Kidney epithelial cell (primary cell): ENCODE measurements at regions not wholly inside any gene's neighbourhood (a gene's known extent, or its start where the extent isn't known, plus 50 kb on each side); places are given as distances from the start of the nearest gene placed in this dataset.

ENCODE experiments used
- DNase-seq: peaks from one replicate; pipeline ENCODE4 v3.0.0-alpha.2; 2010; ENCODE audit warnings: low read depth
- H3K27me3 ChIP-seq: 2 replicates; pipeline ENCODE4 v1.6.0; 2011; ENCODE audit warnings: low read length; ENCODE audit not compliant: control insufficient read depth, insufficient read depth
- H3K36me3 ChIP-seq: 2 replicates; pipeline ENCODE4 v1.5.1; 2011; ENCODE audit warnings: low read length; ENCODE audit not compliant: control insufficient read depth, insufficient read depth
- H3K4me3 ChIP-seq: 2 replicates; pipeline ENCODE4 v1.5.1; 2011; ENCODE audit warnings: low read depth, mild to moderate bottlenecking, control low read depth, low read length
- TF ChIP-seq, protein P1 (sequence below): IDR thresholded peaks from 2 replicates; pipeline ENCODE4 v1.5.1; 2011; ENCODE audit warnings: mild to moderate bottlenecking, moderate library complexity, low read length, control low read depth, inconsistent platforms; ENCODE audit not compliant: insufficient read depth, poor library complexity, severe bottlenecking

DNA sequence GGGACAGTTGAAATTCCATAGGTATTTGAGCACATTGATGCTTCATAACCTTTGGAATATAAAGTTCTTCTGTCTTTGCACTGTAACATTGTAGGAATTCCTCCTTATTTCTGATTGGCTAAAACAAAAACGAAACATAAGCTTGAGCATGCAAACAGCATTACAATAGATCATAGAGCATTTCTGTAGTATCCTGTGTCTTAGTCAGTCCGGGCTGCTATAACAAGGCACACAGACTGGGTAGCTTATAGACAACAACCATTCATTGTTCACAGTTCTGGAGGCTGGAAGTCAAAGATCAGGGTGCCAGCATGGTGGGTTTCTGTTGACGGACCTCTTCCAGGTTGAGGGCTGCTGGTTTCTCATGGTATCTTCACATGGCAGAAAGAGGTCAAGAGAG lies 188.7 kb upstream of the SOX21 start:
- Histone ChIP-seq H3K36me3 (no peaks in the 10 kb centered on the region), H3K4me3 (no peak overlapping the region), H3K27me3 (no peaks in the 10 kb centered on the region)
- TF ChIP-seq, protein P1, sequence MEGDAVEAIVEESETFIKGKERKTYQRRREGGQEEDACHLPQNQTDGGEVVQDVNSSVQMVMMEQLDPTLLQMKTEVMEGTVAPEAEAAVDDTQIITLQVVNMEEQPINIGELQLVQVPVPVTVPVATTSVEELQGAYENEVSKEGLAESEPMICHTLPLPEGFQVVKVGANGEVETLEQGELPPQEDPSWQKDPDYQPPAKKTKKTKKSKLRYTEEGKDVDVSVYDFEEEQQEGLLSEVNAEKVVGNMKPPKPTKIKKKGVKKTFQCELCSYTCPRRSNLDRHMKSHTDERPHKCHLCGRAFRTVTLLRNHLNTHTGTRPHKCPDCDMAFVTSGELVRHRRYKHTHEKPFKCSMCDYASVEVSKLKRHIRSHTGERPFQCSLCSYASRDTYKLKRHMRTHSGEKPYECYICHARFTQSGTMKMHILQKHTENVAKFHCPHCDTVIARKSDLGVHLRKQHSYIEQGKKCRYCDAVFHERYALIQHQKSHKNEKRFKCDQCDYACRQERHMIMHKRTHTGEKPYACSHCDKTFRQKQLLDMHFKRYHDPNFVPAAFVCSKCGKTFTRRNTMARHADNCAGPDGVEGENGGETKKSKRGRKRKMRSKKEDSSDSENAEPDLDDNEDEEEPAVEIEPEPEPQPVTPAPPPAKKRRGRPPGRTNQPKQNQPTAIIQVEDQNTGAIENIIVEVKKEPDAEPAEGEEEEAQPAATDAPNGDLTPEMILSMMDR, result no peak
- no peak for DNase-seq

DNA sequence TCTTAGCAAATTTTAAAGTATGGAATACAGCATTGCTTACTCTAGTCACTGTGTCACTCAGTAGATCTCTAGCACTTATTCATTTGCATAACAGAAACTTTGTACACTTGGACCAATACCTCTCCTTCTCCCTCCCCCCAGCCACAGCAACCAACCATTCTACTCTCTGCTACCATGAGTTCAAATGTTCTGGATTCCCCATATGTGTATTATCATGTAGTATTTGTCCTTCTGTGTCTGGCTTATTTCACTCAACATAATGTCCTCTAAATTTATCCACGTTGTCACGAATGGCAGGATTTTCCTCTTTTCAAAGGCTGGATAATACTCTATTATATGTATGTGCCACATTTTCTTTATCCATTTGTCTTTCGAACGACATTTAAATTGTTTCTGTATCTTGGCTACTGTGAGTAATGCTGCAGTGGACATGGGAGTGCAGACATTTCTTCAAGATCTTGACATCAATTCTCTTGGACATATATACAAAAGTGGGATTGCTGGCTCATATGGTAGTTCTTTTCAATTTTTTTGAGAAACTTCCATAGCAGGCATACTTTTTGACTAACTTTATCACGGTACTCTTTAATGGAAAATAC lies 184.5 kb upstream of the SOX21 start:
- Histone ChIP-seq H3K36me3 (no peaks in the 10 kb centered on the region), H3K27me3 (no peaks in the 10 kb centered on the region), H3K4me3 (no peak overlapping the region)
- DNase-seq, result no peak
- TF ChIP-seq, protein P1, result no peak

DNA sequence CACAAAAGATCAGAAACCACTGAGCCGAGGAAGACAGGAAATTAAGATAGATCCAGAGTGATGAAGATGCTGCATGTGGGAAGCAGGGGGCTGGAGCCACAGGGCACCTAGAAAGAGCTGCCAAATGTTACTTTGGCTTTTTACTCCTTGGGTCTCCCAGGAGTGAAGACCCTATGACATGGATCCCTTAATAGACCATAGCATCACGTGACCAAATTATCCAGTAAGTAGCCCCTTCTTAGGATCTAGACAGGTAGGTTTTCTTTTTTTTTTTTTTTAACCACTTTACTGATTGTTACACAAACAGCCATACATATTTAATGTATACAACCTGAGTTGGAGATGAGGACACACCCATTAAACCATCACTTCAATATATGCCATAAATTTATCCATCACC lies 183.9 kb upstream of the SOX21 start:
- TF ChIP-seq, protein P1, result no peak
- DNase-seq, result no peak
- H3K27me3 ChIP-seq, result no peaks in the 10 kb centered on the region
- no peaks in the 10 kb centered on the region for H3K36me3 ChIP-seq
- H3K4me3 ChIP-seq, result no peak overlapping the region

DNA sequence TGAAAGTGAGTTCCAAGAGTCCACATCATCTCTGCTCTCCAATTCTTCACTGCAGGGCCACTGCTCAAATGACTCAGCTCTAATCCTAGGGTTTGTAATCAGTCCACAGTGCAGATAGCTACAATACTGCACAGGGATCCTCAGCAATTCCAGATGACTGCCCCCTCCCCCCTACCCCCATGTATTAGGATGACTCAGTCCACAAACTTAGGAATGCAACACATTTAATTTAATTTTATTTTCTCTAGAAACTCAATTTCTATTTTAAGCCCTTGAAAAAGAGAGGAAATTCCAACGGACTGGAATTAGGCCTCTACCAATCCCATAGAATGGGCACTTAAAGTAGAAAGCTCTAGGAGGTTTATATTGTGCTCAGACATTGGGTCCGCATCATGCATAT lies 173.8 kb upstream of the SOX21 start:
- no peak for DNase-seq
- Histone ChIP-seq H3K4me3 (no peak overlapping the region), H3K27me3 (peaks cover 4% of the 10 kb centered on the region), H3K36me3 (no peaks in the 10 kb centered on the region)
- TF ChIP-seq, protein P1, result no peak

DNA sequence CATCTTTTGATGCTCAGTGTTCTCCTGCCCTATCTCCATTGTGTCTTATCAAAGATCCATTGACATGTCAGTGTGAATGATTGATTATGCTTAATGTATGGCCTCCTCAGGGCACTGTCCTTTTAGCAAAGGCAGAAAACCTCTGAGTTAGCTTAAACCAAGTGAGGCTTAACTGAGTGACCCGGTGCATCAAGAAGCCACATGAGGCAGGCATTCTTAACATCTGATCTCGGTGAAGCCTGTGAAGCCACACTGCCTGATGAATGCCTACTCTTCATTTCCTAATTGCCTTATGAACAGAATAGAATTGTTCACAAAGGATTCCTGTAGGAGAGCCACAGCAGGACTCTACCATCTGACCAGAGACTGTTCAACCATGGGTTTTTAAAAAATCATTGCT lies 168.1 kb upstream of the SOX21 start:
- no peaks in the 10 kb centered on the region for H3K36me3 ChIP-seq
- peaks cover 4% of the 10 kb centered on the region for H3K27me3 ChIP-seq
- TF ChIP-seq, protein P1, result no peak
- no peak for DNase-seq
- no peak overlapping the region for H3K4me3 ChIP-seq

DNA sequence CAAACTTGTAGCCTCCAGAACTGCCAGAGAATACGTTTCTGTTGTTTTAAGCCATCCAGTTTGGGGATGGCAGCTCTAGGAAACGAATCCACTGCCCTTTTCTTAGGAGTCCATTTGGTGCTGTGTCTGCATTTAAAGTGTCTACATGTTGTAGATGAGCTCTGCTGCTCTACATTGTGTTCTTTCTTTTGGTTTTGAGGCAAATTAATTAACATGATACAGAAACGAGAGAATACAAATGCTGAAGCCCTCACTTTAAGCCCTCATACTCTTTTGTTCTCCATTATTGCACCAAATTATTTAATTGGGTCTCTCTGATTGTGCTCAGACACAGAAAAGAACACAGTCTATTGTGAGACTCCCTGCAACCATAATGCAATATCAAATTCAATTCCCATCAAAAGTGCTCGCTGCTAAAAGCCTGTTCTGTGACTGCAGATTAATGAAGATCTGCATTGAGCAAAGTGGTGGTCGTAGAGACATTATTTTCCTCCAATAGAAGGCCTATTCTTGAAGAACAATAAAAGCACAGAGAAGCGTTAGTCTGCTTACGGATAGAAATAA lies 166.3 kb upstream of the SOX21 start:
- peaks cover 4% of the 10 kb centered on the region for H3K27me3 ChIP-seq
- DNase-seq, result no peak
- TF ChIP-seq, protein P1, result no peak

More for the DNA sequence above, 166.3 kb upstream of the SOX21 start:
- no peak overlapping the region for H3K4me3 ChIP-seq
- no peaks in the 10 kb centered on the region for H3K36me3 ChIP-seq
